ENCODE measurements at regions not wholly inside any gene's neighbourhood (a gene's known extent, or its start where the extent isn't known, plus 50 kb on each side); places are given as distances from the start of the nearest gene placed in this dataset.

- TF ChIP-seq CTCF (CRISPR knock-in tag; IDR thresholded peaks at IDR 0.05) (no peak), RFX1 (IDR thresholded peaks at IDR 0.05) (no peak), ISL2 (CRISPR knock-in tag; IDR thresholded peaks at IDR 0.05) (no peak), ZNF652 (CRISPR knock-in tag; IDR thresholded peaks at IDR 0.05; ENCODE audit: borderline replicate concordance, low read depth) (no peak), POLR2A (IDR thresholded peaks at IDR 0.05; ENCODE audit: insufficient read depth in 1 of 2, low read depth in 2 of 2, low read length in 2 of 2) (no peak), HNRNPLL (IDR thresholded peaks at IDR 0.05; ENCODE audit: low read depth, low read length, poor library complexity, severe bottlenecking) (no peak), NBN (conservative IDR thresholded peaks at IDR 0.05) (no peak)
- TF ChIP-seq, protein P1, sequence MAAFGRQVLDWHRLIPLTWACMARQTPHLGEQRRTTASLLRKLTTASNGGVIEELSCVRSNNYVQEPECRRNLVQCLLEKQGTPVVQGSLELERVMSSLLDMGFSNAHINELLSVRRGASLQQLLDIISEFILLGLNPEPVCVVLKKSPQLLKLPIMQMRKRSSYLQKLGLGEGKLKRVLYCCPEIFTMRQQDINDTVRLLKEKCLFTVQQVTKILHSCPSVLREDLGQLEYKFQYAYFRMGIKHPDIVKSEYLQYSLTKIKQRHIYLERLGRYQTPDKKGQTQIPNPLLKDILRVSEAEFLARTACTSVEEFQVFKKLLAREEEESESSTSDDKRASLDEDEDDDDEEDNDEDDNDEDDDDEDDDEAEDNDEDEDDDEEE (CRISPR knock-in tag; IDR thresholded peaks at IDR 0.05), result no peak
- TF ChIP-seq, protein P2, sequence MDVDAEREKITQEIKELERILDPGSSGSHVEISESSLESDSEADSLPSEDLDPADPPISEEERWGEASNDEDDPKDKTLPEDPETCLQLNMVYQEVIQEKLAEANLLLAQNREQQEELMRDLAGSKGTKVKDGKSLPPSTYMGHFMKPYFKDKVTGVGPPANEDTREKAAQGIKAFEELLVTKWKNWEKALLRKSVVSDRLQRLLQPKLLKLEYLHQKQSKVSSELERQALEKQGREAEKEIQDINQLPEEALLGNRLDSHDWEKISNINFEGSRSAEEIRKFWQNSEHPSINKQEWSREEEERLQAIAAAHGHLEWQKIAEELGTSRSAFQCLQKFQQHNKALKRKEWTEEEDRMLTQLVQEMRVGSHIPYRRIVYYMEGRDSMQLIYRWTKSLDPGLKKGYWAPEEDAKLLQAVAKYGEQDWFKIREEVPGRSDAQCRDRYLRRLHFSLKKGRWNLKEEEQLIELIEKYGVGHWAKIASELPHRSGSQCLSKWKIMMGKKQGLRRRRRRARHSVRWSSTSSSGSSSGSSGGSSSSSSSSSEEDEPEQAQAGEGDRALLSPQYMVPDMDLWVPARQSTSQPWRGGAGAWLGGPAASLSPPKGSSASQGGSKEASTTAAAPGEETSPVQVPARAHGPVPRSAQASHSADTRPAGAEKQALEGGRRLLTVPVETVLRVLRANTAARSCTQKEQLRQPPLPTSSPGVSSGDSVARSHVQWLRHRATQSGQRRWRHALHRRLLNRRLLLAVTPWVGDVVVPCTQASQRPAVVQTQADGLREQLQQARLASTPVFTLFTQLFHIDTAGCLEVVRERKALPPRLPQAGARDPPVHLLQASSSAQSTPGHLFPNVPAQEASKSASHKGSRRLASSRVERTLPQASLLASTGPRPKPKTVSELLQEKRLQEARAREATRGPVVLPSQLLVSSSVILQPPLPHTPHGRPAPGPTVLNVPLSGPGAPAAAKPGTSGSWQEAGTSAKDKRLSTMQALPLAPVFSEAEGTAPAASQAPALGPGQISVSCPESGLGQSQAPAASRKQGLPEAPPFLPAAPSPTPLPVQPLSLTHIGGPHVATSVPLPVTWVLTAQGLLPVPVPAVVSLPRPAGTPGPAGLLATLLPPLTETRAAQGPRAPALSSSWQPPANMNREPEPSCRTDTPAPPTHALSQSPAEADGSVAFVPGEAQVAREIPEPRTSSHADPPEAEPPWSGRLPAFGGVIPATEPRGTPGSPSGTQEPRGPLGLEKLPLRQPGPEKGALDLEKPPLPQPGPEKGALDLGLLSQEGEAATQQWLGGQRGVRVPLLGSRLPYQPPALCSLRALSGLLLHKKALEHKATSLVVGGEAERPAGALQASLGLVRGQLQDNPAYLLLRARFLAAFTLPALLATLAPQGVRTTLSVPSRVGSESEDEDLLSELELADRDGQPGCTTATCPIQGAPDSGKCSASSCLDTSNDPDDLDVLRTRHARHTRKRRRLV (CRISPR knock-in tag; IDR thresholded peaks at IDR 0.05), result no peak
Observed at GRCh38 chr9:28435456-28435855, 862.2 kb upstream of the C9orf72 start.
